HG03442 (cell line): ENCODE measurements at regions not wholly inside any gene's neighbourhood (a gene's known extent, or its start where the extent isn't known, plus 50 kb on each side); places are given as distances from the start of the nearest gene placed in this dataset.
"Not testable (repeated sequence)": the region's sequence is repeated elsewhere in the genome, so short reads cannot be mapped to it uniquely, and the experiment has no call there.

Source experiments
- ATAC-seq: cut with Tn5 transposase; IDR thresholded peaks from one replicate; pipeline ENCODE4 v1.9.1; 2021; ENCODE audit warnings: mild to moderate bottlenecking, moderate library complexity; ENCODE audit not compliant: unreplicated experiment

- ATAC-seq, result no peak
Measured at GRCh38 chr3:106115557-106115956, 246.7 kb upstream of the CBLB start.

GRCh38 chr3:106116733-106117489 is 248.1 kb upstream of the CBLB start:
- no peak for ATAC-seq

- ATAC-seq, result no peak
Measured at GRCh38 chr3:106117490-106117858, 248.7 kb upstream of the CBLB start.

- ATAC-seq, result no peak
Measured at GRCh38 chr3:106119614-106120082, 250.8 kb upstream of the CBLB start.

- no peak for ATAC-seq
Measured at GRCh38 chr3:106120356-106120755, 251.5 kb upstream of the CBLB start.

GRCh38 chr3:106121491-106122289 is 252.9 kb upstream of the CBLB start:
- no peak for ATAC-seq

GRCh38 chr3:106124818-106125217 is 256.0 kb upstream of the CBLB start:
- ATAC-seq, result no peak

GRCh38 chr3:106125321-106125720 is 256.5 kb upstream of the CBLB start:
- ATAC-seq, result no peak

GRCh38 chr3:106126067-106126845 is 257.4 kb upstream of the CBLB start:
- no peak for ATAC-seq

GRCh38 chr3:106126846-106127235 is 258.0 kb upstream of the CBLB start:
- ATAC-seq, result no peak

GRCh38 chr3:106129939-106130338 is 261.1 kb upstream of the CBLB start:
- ATAC-seq, result no peak

GRCh38 chr3:106130384-106131198 is 261.8 kb upstream of the CBLB start:
- no peak for ATAC-seq

GRCh38 chr3:106135451-106136160 is 266.8 kb upstream of the CBLB start:
- no peak for ATAC-seq

- ATAC-seq, result no peak
Measured at GRCh38 chr3:106139826-106140225, 271.0 kb upstream of the CBLB start.

GRCh38 chr3:106140431-106140830 is 271.6 kb upstream of the CBLB start:
- no peak for ATAC-seq

GRCh38 chr3:106144030-106144429 is 275.2 kb upstream of the CBLB start:
- no peak for ATAC-seq

GRCh38 chr3:106148440-106149082 is 279.7 kb upstream of the CBLB start:
- ATAC-seq, result not testable (repeated sequence)

GRCh38 chr3:106157411-106157810 is 288.6 kb upstream of the CBLB start:
- no peak for ATAC-seq

- no peak for ATAC-seq
Measured at GRCh38 chr3:106160396-106160795, 291.6 kb upstream of the CBLB start.
